HUES64 (cell line): ENCODE measurements at regions not wholly inside any gene's neighbourhood (a gene's known extent, or its start where the extent isn't known, plus 50 kb on each side); places are given as distances from the start of the nearest gene placed in this dataset.
A peak's percentile ranks its signal among the peaks of the same experiment; 100 is the strongest.
"Not testable (repeated sequence)": the region's sequence is repeated elsewhere in the genome, so short reads cannot be mapped to it uniquely, and the experiment has no call there.

ENCODE experiments used
- H3K27ac ChIP-seq: 2 replicates; pipeline ENCODE4 v1.7.0; 2013; ENCODE audit warnings: low read depth, low read length, inconsistent platforms
- H3K27me3 ChIP-seq: 2 replicates; pipeline ENCODE4 v1.6.1; 2013; ENCODE audit warnings: mild to moderate bottlenecking, low read length; ENCODE audit not compliant: insufficient read depth
- H3K36me3 ChIP-seq: 2 replicates; pipeline ENCODE4 v1.6.1; 2013; ENCODE audit warnings: mild to moderate bottlenecking, low read length; ENCODE audit not compliant: insufficient read depth
- H3K4me1 ChIP-seq: 2 replicates; pipeline ENCODE4 v1.6.1; 2013; ENCODE audit warnings: mild to moderate bottlenecking, low read length, moderate library complexity; ENCODE audit not compliant: insufficient read depth
- H3K4me3 ChIP-seq: 2 replicates; pipeline ENCODE4 v1.5.1; 2013; ENCODE audit warnings: mild to moderate bottlenecking, low read length, moderate library complexity
- H3K9ac ChIP-seq: 2 replicates; pipeline ENCODE4 v1.6.1; 2013; ENCODE audit warnings: mild to moderate bottlenecking, low read depth, low read length
- H3K9me3 ChIP-seq: 2 replicates; pipeline ENCODE4 v1.6.1; 2013; ENCODE audit warnings: low read depth, low read length; ENCODE audit not compliant: insufficient read depth
- WGBS: fragments of 150-250, 120-280 bp; methylation state at CpG from one replicate; pipeline ENCODE4 v1.1.7; 2013; ENCODE audit warnings: missing lambda C conversion rate; 5-methylcytosine and 5-hydroxymethylcytosine counted together

DNA sequence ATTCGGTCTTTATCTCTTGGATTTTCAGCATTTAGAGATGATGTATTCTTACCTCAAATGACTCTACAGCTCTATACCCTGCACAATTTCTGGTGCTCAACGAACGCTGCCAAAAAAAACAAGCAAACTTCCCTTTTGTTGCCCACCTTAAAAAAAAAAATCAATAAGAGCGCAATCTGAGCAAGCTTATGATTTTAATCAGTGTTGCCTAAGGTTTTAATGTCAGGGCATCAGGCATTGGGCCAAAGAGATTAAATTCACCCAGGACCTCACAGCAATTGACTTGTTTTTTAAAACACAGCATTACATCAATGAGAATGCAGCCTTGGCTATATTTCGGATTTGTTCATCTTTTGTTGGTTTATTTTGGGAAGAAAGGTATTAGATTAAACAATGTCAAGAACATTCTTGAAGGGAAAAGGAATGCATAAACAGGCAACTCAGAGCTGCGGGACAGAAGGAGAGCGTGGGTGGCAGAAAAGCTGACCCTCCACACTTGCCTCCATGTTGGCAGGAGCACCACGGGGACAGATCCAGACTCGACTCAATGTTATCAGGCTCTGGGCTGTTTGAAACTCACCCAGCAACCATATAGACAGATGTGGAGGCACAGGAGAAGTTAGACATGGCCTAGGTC is 127.5 kb upstream of the DAPK1 start:
- Histone ChIP-seq H3K9ac (no peak overlapping the region), H3K4me1 (peaks cover 15% of the 10 kb centered on the region), H3K27me3 (no peaks in the 10 kb centered on the region), H3K27ac (no peak overlapping the region), H3K36me3 (no peaks in the 10 kb centered on the region), H3K4me3 (no peak overlapping the region), H3K9me3 (0 out of 2 replicates have a peak, but pooled peaks cover 4% of the 10 kb centered on the region)
- 95% methylated on average over 9 of the region's 9 CpGs for WGBS

DNA sequence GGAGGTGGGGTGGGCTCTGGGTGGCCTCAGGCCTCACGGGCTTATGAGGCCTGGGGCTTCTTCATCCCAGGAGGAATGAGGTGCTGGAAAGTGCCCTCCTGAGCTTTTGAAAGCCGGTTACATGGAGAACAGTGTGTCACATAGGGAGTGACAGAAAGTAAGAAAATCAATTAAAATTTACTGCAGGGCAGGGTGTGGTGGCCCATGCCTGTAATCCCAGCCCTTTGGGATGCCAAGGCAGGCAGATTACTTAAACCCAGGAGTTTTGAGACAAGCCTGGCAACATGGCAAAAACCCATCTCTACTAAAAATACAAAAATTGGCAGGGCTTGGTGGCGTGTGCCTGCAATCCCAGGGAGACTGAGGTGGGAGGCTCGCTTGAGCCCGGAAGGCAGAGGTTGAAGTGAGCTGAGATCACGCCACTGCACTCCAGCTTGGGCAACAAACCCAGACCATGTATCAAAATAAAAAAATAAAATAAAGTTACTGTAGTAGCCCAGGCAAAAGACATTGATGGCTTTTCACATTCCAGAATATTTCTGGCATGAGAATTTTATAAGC is 125.8 kb upstream of the DAPK1 start:
- Histone ChIP-seq H3K4me3 (no peak overlapping the region), H3K36me3 (no peaks in the 10 kb centered on the region), H3K9ac (no peak overlapping the region), H3K27ac (no peak overlapping the region), H3K4me1 (peaks cover 20% of the 10 kb centered on the region), H3K9me3 (0 out of 2 replicates have a peak, but pooled peaks cover 4% of the 10 kb centered on the region), H3K27me3 (no peaks in the 10 kb centered on the region)
- 92% methylated on average over 6 of the region's 6 CpGs for WGBS

DNA sequence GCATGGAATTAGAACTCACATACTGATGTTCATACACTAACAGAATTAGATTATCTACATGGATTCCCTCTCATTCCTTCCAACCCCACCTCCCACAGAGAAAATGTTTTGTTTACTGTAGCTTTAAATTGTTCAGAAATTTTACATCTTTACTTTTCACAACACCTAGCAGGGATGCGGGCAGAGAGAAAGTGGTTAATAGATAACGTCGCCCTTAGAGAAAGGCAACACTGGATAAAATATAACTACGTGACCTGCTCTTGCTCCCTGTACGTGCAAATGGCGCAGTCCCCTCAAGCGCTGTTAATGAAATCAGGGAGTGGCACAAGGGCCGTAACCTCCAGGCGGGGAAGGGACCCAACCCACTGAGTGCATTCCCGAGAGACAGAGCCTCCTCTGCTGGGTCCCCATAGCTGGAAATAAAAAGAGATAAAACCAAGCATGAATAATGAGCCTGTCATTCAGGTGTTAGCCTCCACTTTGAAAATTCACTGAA is 125.3 kb upstream of the DAPK1 start:
- 88% methylated on average over 10 of the region's 10 CpGs for WGBS
- Histone ChIP-seq H3K4me1 (peaks cover 20% of the 10 kb centered on the region), H3K27ac (no peak overlapping the region), H3K4me3 (no peak overlapping the region), H3K36me3 (no peaks in the 10 kb centered on the region), H3K27me3 (no peaks in the 10 kb centered on the region), H3K9me3 (0 out of 2 replicates have a peak, but pooled peaks cover 2% of the 10 kb centered on the region), H3K9ac (no peak overlapping the region)

DNA sequence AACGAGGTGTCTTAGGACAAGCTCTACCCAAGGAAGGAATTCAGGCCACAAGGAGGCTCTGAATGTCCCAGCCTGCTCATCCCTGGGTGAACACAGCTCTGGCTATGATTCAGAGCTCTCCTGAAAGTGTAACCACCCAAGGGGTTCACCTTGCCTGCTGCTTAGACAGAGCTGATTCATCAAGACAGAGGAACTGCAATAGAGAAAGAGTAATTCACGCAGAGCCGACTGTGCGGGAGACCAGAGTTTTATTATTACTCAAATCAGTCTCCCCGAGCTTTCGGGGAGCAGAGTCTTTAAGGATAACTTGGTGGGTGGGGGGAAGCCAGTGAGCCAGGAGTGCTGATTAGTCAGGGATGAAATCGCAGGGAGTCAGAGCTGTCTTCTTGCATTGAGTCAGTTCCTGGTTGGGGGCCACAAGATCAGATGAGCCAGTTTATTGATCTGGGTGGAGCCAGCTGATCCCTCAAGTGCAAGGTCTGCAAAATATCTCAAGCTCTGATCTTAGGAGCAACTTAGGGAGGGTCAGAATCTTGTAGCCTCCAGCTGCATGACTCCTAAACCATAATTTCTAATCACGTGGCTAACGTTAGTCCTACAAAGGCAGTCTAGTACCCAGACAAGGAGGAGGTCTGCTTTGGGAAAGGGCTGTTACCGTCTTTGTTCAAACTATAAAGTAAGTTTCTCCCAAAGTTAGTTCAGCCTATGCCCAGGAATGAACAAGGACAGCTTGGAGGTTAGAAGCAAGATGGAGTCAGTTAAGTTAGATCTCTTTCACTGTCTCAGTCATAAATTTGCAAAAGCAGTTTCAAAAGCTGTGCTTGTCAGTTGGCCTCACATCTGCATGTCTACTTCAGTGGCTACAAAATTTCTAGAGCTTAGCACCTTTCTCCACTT is 123.4 kb upstream of the DAPK1 start:
- Histone ChIP-seq H3K4me1 (peaks cover 20% of the 10 kb centered on the region), H3K27ac (peak overlapping the region; percentile 61)
- not testable (repeated sequence) for H3K27me3 ChIP-seq, H3K4me3 ChIP-seq, H3K36me3 ChIP-seq, H3K9ac ChIP-seq, H3K9me3 ChIP-seq
- 72% methylated on average over 10 of the region's 10 CpGs for WGBS

DNA sequence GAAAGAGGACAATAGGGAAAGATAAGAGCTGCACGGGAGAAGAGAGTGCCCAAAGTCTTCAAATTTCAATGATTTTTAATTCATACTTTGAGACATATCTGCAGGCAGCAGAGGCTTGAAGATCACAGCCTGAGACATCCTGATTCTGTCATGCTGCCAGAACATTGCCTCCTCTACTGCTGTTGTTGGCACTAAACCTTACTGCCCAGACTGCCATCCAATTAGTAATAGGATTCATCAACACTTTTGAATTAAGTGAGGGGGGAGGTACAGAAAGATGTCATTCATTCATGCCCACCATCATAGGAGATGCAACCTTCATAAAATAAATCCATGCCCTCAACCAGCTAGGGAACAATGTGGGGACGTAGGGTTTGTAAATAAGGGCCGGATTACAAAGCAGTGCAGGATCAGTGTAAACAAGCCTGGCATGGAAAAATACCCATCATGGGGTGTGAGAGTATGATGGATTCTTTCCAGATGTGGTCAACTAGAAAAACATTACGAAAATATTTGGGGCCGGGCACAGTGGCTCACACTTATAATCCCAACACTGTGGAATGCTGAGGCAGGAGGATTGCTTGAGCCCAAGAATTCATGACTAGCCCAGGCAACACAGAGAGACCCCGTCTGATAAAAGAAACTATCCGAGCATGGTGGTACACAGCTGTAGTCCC is 122.1 kb upstream of the DAPK1 start:
- no peaks in the 10 kb centered on the region for H3K9me3 ChIP-seq
- no peaks in the 10 kb centered on the region for H3K27me3 ChIP-seq
- peaks cover 22% of the 10 kb centered on the region for H3K4me1 ChIP-seq
- no peaks in the 10 kb centered on the region for H3K36me3 ChIP-seq
- no peak overlapping the region for H3K27ac ChIP-seq
- no peak overlapping the region for H3K9ac ChIP-seq
- 90% methylated on average over 6 of the region's 7 CpGs for WGBS
- H3K4me3 ChIP-seq = no peak overlapping the region

DNA sequence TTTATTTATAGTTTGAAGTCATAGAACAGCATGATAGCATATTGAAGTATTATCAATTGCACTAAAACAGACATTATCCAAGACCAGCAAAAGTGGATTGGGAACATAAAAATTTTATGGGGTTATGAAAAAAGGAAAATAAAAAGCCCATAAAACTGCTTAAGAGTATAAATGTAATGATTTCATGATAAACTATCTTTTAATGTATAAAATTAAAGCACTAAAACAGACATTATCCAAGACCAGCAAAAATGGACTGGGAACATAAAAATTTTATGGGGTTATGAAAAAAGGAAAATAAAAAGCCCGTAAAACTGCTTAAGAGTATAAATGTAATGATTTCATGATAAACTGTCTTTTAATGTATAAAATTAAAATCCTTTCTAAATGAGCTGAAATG is 119.0 kb upstream of the DAPK1 start:
- Histone ChIP-seq H3K36me3 (no peaks in the 10 kb centered on the region), H3K4me1 (peaks cover 33% of the 10 kb centered on the region), H3K4me3 (no peak overlapping the region), H3K27me3 (no peaks in the 10 kb centered on the region), H3K9me3 (no peaks in the 10 kb centered on the region), H3K27ac (no peak overlapping the region), H3K9ac (no peak overlapping the region)
- 100% methylated on average over 1 of the region's 1 CpG for WGBS

DNA sequence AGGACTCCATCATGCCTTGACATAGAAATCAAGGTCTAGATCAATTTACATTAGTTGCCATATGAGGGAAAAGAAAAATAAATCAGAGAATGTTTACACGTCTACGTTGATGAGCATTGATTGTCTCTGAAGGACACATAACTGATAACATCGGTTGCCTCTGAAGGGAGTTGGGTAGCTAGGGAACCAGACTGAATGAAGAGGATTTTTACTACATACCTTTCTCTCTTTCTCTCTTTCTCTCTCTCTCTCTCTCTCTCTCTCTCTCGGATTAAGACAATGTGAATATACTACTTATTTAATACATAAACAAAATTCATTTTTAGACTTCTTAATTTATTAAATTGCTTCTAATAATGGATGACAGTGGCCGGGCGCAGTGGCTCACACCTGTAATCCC is 118.4 kb upstream of the DAPK1 start:
- WGBS = 95% methylated on average over 5 of the region's 6 CpGs
- Histone ChIP-seq H3K36me3 (no peaks in the 10 kb centered on the region), H3K27ac (no peak overlapping the region), H3K4me1 (peaks cover 27% of the 10 kb centered on the region), H3K4me3 (no peak overlapping the region), H3K9me3 (no peaks in the 10 kb centered on the region), H3K27me3 (no peaks in the 10 kb centered on the region), H3K9ac (no peak overlapping the region)

DNA sequence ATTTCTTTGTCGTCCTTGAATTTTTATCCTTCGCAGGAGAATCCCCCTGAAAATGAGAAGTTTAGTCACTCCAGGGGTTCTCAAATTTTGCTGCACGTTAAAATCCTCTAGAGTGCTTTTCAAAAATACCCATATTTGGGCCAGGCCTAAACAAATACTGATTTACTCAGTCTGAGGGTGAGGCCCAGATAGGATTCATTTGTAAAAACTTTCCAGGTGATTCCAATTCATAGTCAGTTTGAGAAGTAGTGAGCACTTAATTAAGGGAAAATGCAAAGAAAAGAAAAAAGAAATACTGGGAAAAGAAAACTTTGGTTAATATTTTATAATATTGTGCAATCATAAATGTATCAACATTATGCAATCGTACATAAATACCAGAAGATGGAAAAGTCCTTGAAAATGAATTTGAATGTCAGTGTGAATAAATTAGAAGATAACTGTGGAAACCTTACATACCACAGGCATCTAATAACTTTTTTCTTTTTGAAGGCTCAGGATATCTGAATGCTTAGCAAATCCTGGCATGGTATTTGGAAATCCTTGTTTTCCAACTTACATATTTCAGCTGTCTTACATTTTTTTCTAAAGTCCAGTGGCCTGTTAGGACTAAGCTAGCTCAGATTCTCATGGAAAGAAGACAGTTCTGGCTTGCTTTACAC is 116.5 kb upstream of the DAPK1 start:
- 62% methylated on average over 3 of the region's 4 CpGs for WGBS
- Histone ChIP-seq H3K27me3 (no peaks in the 10 kb centered on the region), H3K27ac (peak overlapping the region; percentile 33; the same call in 1 of the 2 replicates), H3K9me3 (no peaks in the 10 kb centered on the region), H3K36me3 (no peaks in the 10 kb centered on the region), H3K4me3 (no peak overlapping the region), H3K4me1 (peaks cover 14% of the 10 kb centered on the region), H3K9ac (no peak overlapping the region)

DNA sequence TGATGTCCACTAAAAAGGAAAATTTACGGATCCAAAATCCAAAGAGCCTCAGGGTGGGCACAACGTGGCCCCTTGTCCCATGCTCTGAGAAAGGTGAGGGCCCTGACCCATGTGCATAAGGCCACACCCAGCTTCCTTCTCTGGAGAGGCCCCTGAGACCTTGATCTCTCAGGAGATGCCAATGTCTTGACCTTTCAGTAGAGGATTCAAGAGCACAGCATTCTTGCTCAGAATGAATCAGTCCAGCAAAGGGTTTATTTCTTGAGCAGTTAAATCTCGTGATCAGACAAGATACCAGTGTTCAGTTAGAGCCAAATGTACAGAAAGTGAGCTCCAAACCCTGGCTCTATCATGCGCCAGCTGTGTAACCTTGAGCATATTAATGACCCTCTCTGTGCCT is 115.9 kb upstream of the DAPK1 start:
- Histone ChIP-seq H3K4me3 (no peak overlapping the region), H3K27me3 (no peaks in the 10 kb centered on the region), H3K27ac (no peak overlapping the region), H3K36me3 (no peaks in the 10 kb centered on the region), H3K9ac (no peak overlapping the region), H3K9me3 (no peaks in the 10 kb centered on the region), H3K4me1 (peaks cover 14% of the 10 kb centered on the region)
- 94% methylated on average over 4 of the region's 4 CpGs for WGBS

DNA sequence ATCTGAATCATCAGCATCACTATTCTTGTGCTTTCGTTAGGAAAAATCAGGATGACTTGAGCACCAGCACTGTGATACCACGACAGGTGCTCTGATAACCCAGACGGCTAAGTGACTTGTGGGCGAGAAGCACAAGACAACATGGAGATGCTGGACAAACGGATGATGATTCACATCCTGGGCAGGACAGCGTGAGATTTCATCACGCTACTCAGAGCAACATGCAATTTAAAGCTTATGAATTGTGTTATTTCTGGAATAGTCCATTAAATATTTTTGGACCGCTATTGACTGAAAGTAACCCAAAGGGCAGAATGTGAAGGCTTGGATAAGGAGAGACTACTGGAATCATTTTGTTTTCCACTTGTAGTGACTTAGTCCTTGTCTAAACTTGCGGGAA is 114.8 kb upstream of the DAPK1 start:
- H3K27me3 ChIP-seq = no peaks in the 10 kb centered on the region
- no peak overlapping the region for H3K4me3 ChIP-seq
- no peaks in the 10 kb centered on the region for H3K9me3 ChIP-seq
- no peaks in the 10 kb centered on the region for H3K36me3 ChIP-seq
- 96% methylated on average over 9 of the region's 9 CpGs for WGBS
- H3K9ac ChIP-seq = no peak overlapping the region
- H3K4me1 ChIP-seq = peaks cover 18% of the 10 kb centered on the region
- H3K27ac ChIP-seq = no peak overlapping the region
